ENCODE measurements at regions not wholly inside any gene's neighbourhood (a gene's known extent, or its start where the extent isn't known, plus 50 kb on each side); places are given as distances from the start of the nearest gene placed in this dataset.

DNA sequence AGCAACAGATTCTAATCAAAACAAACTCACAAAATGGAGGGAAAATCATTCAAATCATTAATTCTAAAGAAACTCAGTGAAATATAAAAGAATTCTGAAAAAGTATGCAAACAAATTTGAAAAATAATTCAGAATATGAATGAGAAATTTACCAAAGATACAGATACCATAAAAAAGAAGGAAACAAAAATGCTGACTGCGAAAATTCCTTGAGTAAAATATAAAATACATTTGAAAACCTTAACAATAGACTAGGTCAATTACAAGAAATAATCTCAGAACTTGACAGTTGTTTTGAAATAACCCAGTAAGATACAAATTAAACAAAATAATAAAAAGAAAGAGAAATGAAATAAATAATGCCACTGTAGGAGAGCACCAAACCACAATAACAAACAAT is 1289.0 kb downstream of the SLITRK1 start:
- TF ChIP-seq, protein P1, sequence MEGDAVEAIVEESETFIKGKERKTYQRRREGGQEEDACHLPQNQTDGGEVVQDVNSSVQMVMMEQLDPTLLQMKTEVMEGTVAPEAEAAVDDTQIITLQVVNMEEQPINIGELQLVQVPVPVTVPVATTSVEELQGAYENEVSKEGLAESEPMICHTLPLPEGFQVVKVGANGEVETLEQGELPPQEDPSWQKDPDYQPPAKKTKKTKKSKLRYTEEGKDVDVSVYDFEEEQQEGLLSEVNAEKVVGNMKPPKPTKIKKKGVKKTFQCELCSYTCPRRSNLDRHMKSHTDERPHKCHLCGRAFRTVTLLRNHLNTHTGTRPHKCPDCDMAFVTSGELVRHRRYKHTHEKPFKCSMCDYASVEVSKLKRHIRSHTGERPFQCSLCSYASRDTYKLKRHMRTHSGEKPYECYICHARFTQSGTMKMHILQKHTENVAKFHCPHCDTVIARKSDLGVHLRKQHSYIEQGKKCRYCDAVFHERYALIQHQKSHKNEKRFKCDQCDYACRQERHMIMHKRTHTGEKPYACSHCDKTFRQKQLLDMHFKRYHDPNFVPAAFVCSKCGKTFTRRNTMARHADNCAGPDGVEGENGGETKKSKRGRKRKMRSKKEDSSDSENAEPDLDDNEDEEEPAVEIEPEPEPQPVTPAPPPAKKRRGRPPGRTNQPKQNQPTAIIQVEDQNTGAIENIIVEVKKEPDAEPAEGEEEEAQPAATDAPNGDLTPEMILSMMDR (IDR thresholded peaks at IDR 0.05) = no peak
- TF ChIP-seq POLR2AphosphoS5 (IDR thresholded peaks at IDR 0.05) (no peak), POLR2A (IDR thresholded peaks at IDR 0.05) (no peak)

Data from sigmoid colon (tissue), 4 donors.